ENCODE measurements at regions not wholly inside any gene's neighbourhood (a gene's known extent, or its start where the extent isn't known, plus 50 kb on each side); places are given as distances from the start of the nearest gene placed in this dataset.

DNA sequence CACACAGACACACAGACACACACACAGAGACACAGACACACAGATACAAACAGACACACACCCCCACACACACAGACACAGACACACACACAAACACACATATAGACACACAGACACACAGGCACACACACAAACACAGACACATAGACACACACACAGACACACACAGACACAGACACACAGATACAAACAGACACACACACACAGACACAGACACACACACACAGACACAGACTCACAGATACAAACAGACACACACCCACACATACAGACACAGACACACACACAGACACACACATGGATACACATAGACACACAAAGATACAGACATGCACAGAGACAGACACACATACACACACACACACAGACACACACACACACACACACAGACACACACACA is 174.5 kb downstream of the URI1 start:
- Histone ChIP-seq H3K27me3 (ENCODE audit: control insufficient read depth in 4 of 4, insufficient read depth in 4 of 4, low read length in 3 of 4) (no peaks in the 10 kb centered on the region), H3K4me3 (ENCODE audit: low read depth in 1 of 3, low read length in 3 of 3) (no peak overlapping the region), H3K9ac (ENCODE audit: low read depth in 1 of 2, low read length in 2 of 2) (no peak overlapping the region), H3K4me1 (ENCODE audit: control insufficient read depth in 4 of 4, insufficient read depth in 4 of 4, low read length in 3 of 4) (no peaks in the 10 kb centered on the region), H3K36me3 (ENCODE audit: control insufficient read depth in 4 of 4, insufficient read depth in 3 of 4, low read depth in 1 of 4, low read length in 3 of 4) (no peaks in the 10 kb centered on the region), H3K27ac (ENCODE audit: low read depth in 1 of 2, low read length in 2 of 2) (no peak overlapping the region), H3K9me3 (ENCODE audit: control insufficient read depth in 4 of 4, low read length in 3 of 4) (no peaks in the 10 kb centered on the region)
- DNase-seq (ENCODE audit: low spot score): no peak
- TF ChIP-seq YY1 (IDR thresholded peaks at IDR 0.05) (no peak), HNF4G (IDR thresholded peaks at IDR 0.05) (no peak), TAF1 (conservative IDR thresholded peaks at IDR 0.05) (no peak), RAD21 (IDR thresholded peaks at IDR 0.05) (no peak), ATF3 (IDR thresholded peaks at IDR 0.05) (no peak), FOXA1 (IDR thresholded peaks at IDR 0.05) (no peak), SP1 (IDR thresholded peaks at IDR 0.05) (no peak), GABPA (IDR thresholded peaks at IDR 0.05 in 1 of 2, conservative IDR thresholded peaks at IDR 0.05 in 1 of 2) (no peak), RXRA (IDR thresholded peaks at IDR 0.05) (no peak), ZBTB33 (IDR thresholded peaks at IDR 0.05) (no peak), HNF4A (conservative IDR thresholded peaks at IDR 0.05) (no peak), REST (IDR thresholded peaks at IDR 0.05) (no peak), EGR1 (IDR thresholded peaks at IDR 0.05; ENCODE audit: low read depth in 2 of 2) (no peak), FOXA2 (IDR thresholded peaks at IDR 0.05) (no peak), NR2F2 (IDR thresholded peaks at IDR 0.05) (no peak), MAX (IDR thresholded peaks at IDR 0.05) (no peak), JUND (IDR thresholded peaks at IDR 0.05) (no peak)
- TF ChIP-seq, protein P1, sequence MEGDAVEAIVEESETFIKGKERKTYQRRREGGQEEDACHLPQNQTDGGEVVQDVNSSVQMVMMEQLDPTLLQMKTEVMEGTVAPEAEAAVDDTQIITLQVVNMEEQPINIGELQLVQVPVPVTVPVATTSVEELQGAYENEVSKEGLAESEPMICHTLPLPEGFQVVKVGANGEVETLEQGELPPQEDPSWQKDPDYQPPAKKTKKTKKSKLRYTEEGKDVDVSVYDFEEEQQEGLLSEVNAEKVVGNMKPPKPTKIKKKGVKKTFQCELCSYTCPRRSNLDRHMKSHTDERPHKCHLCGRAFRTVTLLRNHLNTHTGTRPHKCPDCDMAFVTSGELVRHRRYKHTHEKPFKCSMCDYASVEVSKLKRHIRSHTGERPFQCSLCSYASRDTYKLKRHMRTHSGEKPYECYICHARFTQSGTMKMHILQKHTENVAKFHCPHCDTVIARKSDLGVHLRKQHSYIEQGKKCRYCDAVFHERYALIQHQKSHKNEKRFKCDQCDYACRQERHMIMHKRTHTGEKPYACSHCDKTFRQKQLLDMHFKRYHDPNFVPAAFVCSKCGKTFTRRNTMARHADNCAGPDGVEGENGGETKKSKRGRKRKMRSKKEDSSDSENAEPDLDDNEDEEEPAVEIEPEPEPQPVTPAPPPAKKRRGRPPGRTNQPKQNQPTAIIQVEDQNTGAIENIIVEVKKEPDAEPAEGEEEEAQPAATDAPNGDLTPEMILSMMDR (IDR thresholded peaks at IDR 0.05; ENCODE audit: low read depth, low read length, missing input control): no peak

Data from liver (tissue), 7 donors.